Uterus (tissue), 2 donors: ENCODE measurements at regions not wholly inside any gene's neighbourhood (a gene's known extent, or its start where the extent isn't known, plus 50 kb on each side); places are given as distances from the start of the nearest gene placed in this dataset.

ENCODE experiments used
- POLR2A ChIP-seq, 2 donors: fragments of 450-650 bp; IDR thresholded peaks; one replicate each; pipeline ENCODE4 v1.6.1; 2016; ENCODE audit warnings: antibody characterized with exemption in 2 of 2, mild to moderate bottlenecking in 1 of 2, moderate library complexity in 1 of 2
- TF ChIP-seq, protein P1 (sequence below), 4 experiments: fragments of 200-600 bp in 2 of 4; fragments of 450-650 bp in 2 of 4; sonication (generic) in 2 of 4; IDR thresholded peaks; one replicate each; pipeline ENCODE4 v1.5.1; 2016 to 2019; ENCODE audit warnings: antibody characterized with exemption in 4 of 4, mild to moderate bottlenecking in 2 of 4, moderate library complexity in 1 of 4

DNA sequence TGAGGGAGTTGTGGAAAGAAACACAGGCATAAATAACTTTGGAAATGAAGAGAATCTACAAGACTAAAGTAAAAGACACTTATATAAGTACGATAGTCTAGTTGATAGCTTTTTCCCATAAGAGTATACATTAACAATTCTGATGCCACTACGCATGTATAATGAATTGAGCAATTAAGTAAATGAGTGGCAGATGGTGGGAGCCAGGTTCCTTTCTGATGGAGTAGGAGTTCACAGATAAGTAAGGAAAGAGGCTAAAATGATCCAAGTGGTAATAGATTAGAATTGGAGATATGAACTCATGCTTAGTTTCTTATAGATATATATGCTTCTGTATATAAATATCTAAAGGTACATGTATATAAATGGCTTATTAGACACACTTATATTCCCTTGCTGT, 368.3 kb downstream of the FAM181B start:
- TF ChIP-seq, protein P1, sequence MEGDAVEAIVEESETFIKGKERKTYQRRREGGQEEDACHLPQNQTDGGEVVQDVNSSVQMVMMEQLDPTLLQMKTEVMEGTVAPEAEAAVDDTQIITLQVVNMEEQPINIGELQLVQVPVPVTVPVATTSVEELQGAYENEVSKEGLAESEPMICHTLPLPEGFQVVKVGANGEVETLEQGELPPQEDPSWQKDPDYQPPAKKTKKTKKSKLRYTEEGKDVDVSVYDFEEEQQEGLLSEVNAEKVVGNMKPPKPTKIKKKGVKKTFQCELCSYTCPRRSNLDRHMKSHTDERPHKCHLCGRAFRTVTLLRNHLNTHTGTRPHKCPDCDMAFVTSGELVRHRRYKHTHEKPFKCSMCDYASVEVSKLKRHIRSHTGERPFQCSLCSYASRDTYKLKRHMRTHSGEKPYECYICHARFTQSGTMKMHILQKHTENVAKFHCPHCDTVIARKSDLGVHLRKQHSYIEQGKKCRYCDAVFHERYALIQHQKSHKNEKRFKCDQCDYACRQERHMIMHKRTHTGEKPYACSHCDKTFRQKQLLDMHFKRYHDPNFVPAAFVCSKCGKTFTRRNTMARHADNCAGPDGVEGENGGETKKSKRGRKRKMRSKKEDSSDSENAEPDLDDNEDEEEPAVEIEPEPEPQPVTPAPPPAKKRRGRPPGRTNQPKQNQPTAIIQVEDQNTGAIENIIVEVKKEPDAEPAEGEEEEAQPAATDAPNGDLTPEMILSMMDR (IDR thresholded peaks at IDR 0.05): no peak
- no peak for TF ChIP-seq POLR2A (IDR thresholded peaks at IDR 0.05)
